ENCODE measurements at regions not wholly inside any gene's neighbourhood (a gene's known extent, or its start where the extent isn't known, plus 50 kb on each side); places are given as distances from the start of the nearest gene placed in this dataset.

DNA sequence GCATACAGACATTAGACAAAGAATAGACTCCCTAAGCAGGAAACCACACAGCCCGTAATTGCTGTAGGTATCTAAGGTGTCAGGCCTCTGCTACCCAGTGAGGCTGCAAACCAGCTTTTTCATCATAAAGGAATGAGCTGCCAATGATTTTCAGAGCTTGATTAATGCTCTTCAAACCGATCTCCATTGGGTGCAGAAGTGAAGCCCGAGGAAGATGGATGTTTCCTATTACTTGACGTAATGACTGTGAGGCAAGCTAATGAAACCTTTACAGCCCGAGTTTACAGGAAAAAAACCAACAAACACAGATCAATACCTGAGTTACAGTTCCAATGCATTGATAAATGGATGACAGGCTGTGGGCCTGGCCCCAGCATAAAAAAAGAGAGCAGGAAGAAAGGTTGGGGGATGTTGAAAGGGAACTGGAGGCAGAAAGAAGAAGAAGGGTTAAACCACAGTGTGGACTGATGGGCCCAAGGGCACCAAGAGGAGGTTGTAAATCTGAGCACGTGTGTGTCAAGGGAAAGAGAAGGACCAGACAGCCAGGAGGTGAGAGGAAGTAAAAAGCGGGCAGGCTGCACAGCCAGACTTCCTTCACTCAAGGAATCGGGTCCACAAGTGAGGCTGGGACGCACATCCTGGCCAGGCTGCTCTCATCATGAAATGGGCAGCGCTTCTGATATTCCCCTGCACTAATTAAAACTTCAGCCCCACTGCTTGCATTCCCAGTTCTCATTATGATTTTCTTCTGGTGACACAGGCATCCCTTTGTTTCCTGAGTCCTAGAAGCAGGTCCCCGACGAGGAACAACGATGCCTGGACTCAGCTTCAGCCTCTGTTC is 70.6 kb upstream of the NTM start:
- Histone ChIP-seq H3K36me3 (no peaks in the 10 kb centered on the region), H3K27me3 (replicated peaks; ENCODE audit: insufficient read depth) (no peaks in the 10 kb centered on the region), H3K9me3 (no peaks in the 10 kb centered on the region), H3K4me1 (replicated peaks) (no peaks in the 10 kb centered on the region), H3K27ac (no peak overlapping the region), H3K4me3 (no peak overlapping the region)
- intact Hi-C loops (cut with DNase I): no loop called here
- WGBS: 53% methylated on average over 13 of the region's 13 CpGs
- DNase-seq (ENCODE audit: low spot score): no peak
- TF ChIP-seq, protein P1, sequence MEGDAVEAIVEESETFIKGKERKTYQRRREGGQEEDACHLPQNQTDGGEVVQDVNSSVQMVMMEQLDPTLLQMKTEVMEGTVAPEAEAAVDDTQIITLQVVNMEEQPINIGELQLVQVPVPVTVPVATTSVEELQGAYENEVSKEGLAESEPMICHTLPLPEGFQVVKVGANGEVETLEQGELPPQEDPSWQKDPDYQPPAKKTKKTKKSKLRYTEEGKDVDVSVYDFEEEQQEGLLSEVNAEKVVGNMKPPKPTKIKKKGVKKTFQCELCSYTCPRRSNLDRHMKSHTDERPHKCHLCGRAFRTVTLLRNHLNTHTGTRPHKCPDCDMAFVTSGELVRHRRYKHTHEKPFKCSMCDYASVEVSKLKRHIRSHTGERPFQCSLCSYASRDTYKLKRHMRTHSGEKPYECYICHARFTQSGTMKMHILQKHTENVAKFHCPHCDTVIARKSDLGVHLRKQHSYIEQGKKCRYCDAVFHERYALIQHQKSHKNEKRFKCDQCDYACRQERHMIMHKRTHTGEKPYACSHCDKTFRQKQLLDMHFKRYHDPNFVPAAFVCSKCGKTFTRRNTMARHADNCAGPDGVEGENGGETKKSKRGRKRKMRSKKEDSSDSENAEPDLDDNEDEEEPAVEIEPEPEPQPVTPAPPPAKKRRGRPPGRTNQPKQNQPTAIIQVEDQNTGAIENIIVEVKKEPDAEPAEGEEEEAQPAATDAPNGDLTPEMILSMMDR (IDR thresholded peaks at IDR 0.05): no peak
- TF ChIP-seq POLR2AphosphoS5 (IDR thresholded peaks at IDR 0.05): no peak
- TF ChIP-seq POLR2A (IDR thresholded peaks at IDR 0.05): no peak

DNA sequence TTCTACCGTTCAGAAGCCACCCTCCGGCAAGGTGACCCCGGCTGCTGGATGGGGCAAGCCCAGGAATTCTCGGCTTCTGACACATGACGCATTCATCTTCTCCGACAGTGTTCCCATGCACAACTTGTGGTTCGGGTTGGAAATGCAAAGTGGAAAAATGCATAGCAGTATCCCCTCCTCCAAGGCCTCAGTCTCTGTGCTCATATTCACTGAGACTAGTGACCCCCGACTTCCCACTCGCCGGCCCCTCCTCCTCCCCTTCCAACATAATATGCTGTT is 70.0 kb upstream of the NTM start:
- intact Hi-C loops (cut with DNase I): no loop called here
- H3K27me3 ChIP-seq (replicated peaks; ENCODE audit: insufficient read depth): no peaks in the 10 kb centered on the region
- H3K36me3 ChIP-seq: no peaks in the 10 kb centered on the region
- H3K4me3 ChIP-seq: no peak overlapping the region
- TF ChIP-seq, protein P1 (IDR thresholded peaks at IDR 0.05): no peak
- no peak for TF ChIP-seq POLR2A (IDR thresholded peaks at IDR 0.05)
- TF ChIP-seq POLR2AphosphoS5 (IDR thresholded peaks at IDR 0.05): no peak
- DNase-seq (ENCODE audit: low spot score): no peak
- no peaks in the 10 kb centered on the region for H3K9me3 ChIP-seq
- no peak overlapping the region for H3K27ac ChIP-seq
- WGBS: 71% methylated on average over 9 of the region's 10 CpGs
- no peaks in the 10 kb centered on the region for H3K4me1 ChIP-seq (replicated peaks)

DNA sequence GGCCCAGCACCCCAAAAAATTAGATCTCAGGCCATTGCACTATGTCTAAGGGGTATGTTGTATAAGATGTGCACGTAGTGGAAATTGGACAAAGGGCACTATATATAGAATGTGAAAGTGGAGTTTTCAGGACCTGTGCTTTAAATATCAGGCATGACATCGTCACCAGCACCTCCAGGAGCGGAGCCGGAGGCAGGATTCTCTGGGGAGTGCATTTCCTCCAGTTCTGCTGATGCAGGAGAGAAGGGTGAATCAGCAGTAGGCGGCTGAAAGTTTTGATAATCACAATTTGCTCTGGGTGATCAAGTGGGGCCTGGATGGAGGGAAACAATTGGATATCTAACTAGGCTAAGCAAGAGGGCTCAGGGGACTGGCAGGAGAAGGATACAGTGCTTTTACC is 69.1 kb upstream of the NTM start:
- no peak overlapping the region for H3K4me3 ChIP-seq
- H3K36me3 ChIP-seq: no peaks in the 10 kb centered on the region
- H3K9me3 ChIP-seq: no peaks in the 10 kb centered on the region
- no peak for DNase-seq (ENCODE audit: low spot score)
- no peak overlapping the region for H3K27ac ChIP-seq
- intact Hi-C loops (cut with DNase I): no loop called here
- no peaks in the 10 kb centered on the region for H3K4me1 ChIP-seq (replicated peaks)
- no peaks in the 10 kb centered on the region for H3K27me3 ChIP-seq (replicated peaks; ENCODE audit: insufficient read depth)
- WGBS: 76% methylated on average over 5 of the region's 5 CpGs
- TF ChIP-seq, protein P1 (IDR thresholded peaks at IDR 0.05): no peak
- TF ChIP-seq POLR2A (IDR thresholded peaks at IDR 0.05) (no peak), POLR2AphosphoS5 (IDR thresholded peaks at IDR 0.05) (no peak)

DNA sequence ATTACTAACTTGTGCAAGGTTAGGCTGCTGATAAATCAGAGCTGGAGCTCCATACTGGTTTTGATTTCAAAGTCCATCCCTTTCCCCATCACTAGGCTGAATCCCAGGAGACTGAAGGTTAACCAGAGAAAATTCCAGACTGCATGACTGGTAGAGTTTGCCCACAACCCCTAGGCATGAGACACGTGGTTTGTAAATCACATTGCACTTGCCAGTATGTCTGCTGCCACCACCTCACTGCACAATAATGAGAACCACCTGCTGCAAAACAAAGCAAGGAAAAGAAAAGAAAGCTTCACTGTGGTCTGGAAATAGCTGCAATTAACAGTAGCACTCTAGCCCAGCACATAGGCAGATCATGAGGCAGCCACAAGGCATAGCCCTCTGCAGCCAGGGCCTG is 67.6 kb upstream of the NTM start:
- H3K4me3 ChIP-seq: no peak overlapping the region
- intact Hi-C loops (cut with DNase I): no loop called here
- 47% methylated on average over 1 of the region's 1 CpG for WGBS
- H3K27ac ChIP-seq: no peak overlapping the region
- H3K36me3 ChIP-seq: no peaks in the 10 kb centered on the region
- H3K9me3 ChIP-seq: no peaks in the 10 kb centered on the region
- no peak for TF ChIP-seq POLR2AphosphoS5 (IDR thresholded peaks at IDR 0.05)
- TF ChIP-seq POLR2A (IDR thresholded peaks at IDR 0.05): no peak
- TF ChIP-seq, protein P1 (IDR thresholded peaks at IDR 0.05): no peak
- H3K27me3 ChIP-seq (replicated peaks; ENCODE audit: insufficient read depth): no peaks in the 10 kb centered on the region
- no peaks in the 10 kb centered on the region for H3K4me1 ChIP-seq (replicated peaks)
- DNase-seq (ENCODE audit: low spot score): no peak

DNA sequence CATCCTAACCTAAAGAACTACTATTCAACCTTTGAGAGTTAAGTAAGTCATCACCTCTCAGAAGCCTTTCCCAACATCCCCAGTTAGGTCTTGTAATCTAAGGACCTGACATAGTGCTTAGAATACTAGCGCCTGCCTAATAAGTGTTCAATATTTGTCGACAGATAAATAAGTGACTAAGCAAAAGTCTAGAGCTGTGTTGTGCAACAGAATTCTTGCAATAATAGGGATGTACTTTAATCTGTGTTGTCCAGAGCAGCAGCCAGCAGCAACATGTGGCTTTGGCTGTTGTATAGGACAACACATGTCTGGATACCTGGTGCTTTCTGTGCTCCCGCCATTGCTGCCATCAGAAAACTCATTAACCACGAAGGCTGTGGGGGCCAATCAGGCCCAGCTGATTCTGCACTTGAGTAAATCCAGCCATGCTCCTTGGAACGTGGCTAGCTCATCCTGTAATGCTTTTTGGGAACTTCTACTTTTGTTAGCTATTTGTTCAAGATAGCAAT is 66.8 kb upstream of the NTM start:
- Histone ChIP-seq H3K4me1 (replicated peaks) (no peaks in the 10 kb centered on the region), H3K9me3 (no peaks in the 10 kb centered on the region), H3K27ac (no peak overlapping the region), H3K4me3 (no peak overlapping the region), H3K27me3 (replicated peaks; ENCODE audit: insufficient read depth) (no peaks in the 10 kb centered on the region), H3K36me3 (no peaks in the 10 kb centered on the region)
- intact Hi-C loops (cut with DNase I): no loop called here
- TF ChIP-seq POLR2A (IDR thresholded peaks at IDR 0.05) (no peak), POLR2AphosphoS5 (IDR thresholded peaks at IDR 0.05) (no peak)
- TF ChIP-seq, protein P1 (IDR thresholded peaks at IDR 0.05): no peak
- DNase-seq (ENCODE audit: low spot score): no peak
- 68% methylated on average over 5 of the region's 5 CpGs for WGBS

All from prostate gland (tissue), 2 donors.